ENCODE measurements at regions not wholly inside any gene's neighbourhood (a gene's known extent, or its start where the extent isn't known, plus 50 kb on each side); places are given as distances from the start of the nearest gene placed in this dataset.
A peak's percentile ranks its signal among the peaks of the same experiment; 100 is the strongest.

DNA sequence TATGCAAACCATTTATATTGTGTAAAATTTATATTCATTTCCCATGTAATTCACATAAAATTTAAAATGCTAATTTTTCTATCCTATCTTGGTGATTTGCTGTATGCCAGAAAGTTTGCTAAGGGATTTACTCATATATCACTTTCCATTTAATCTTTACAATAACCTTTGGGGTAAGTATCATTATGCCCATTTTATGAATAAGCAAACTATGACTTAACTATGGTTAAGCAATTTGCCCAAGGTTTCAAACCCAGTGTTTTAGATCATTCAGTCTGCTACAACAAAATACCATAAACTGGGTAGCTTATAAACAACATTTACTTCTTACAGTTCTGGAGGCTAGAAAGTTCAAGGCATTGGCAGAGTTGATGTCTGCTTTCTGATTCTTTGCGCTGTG is 246.4 kb upstream of the TMEM161B start:
- H3K36me3 ChIP-seq: no peaks in the 10 kb centered on the region
- H3K9me3 ChIP-seq: no peaks in the 10 kb centered on the region
- ATAC-seq (no peak), FAIRE-seq (no peak), DNase-seq (no peak)
- intact Hi-C loops (cut with DNase I): no loop called here
- no peaks in the 10 kb centered on the region for H3K27me3 ChIP-seq
- no peak for TF ChIP-seq CTCF (IDR thresholded peaks at IDR 0.05)
- no peaks in the 10 kb centered on the region for H3K4me1 ChIP-seq
- H3K4me3 ChIP-seq: no peak overlapping the region
- 94% methylated on average over 1 of the region's 1 CpG for WGBS, 2 donors
- no peak overlapping the region for H3K27ac ChIP-seq

GRCh38 chr5:88509403-88509802 is 240.8 kb upstream of the TMEM161B start:
- TF ChIP-seq CTCF (IDR thresholded peaks at IDR 0.05): no peak
- Histone ChIP-seq H3K36me3 (no peaks in the 10 kb centered on the region), H3K9me3 (no peaks in the 10 kb centered on the region), H3K4me3 (no peak overlapping the region), H3K27me3 (no peaks in the 10 kb centered on the region), H3K27ac (no peak overlapping the region), H3K4me1 (no peaks in the 10 kb centered on the region)
- intact Hi-C loops (cut with DNase I): no loop called here
- DNase-seq (no peak), ATAC-seq (no peak), FAIRE-seq (no peak)
- 44 to 56% methylated on average over 3 of the region's 3 CpGs for WGBS, 2 donors

DNA sequence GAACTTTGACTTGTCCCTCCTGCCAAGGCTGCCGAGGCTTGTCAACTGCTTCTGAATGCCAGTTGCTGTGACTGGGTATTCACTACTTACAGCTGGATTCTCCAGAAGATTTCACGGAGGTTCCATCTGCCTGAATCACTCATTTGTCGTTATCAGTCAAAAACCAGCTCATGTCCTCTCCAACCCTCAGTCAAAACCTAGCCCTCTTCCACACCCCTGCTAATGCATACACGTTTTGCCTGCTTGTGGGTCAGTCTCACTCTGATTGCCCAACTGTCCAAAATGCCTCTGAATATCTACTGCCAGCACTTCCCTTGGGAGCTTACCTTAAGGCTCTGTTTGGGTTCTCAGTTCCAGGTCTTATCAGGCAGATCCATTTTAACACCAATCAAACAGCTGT is 238.6 kb upstream of the TMEM161B start:
- whole genome bisulfite sequencing, 2 donors: 53 to 56% methylated on average over 4 of the region's 4 CpGs
- H3K9me3 ChIP-seq: no peaks in the 10 kb centered on the region
- H3K36me3 ChIP-seq: no peaks in the 10 kb centered on the region
- H3K27ac ChIP-seq: no peak overlapping the region
- H3K4me3 ChIP-seq: no peak overlapping the region
- DNase-seq (no peak), FAIRE-seq (no peak), ATAC-seq (no peak)
- no peaks in the 10 kb centered on the region for H3K4me1 ChIP-seq
- no peak for TF ChIP-seq CTCF (IDR thresholded peaks at IDR 0.05)
- intact Hi-C loops (cut with DNase I): no loop called here
- no peaks in the 10 kb centered on the region for H3K27me3 ChIP-seq

DNA sequence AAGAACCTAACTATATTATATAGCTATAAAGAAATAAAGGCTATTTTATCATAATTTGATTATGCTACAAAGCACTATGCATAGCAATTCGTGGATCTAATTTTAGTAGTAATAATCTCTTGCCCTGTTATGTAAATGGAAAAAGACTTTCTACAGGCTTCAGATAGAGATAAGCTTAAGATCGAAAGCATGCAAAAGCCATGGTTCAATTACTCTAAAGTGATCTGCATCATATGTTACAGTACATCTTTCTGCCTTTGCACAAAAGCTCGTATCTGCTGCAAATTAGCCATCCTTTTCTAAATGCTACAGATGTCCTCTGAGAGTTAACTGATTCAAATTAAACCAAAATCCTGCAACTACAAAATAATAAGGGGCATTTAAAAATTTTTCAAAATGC is 234.8 kb upstream of the TMEM161B start:
- 32 to 41% methylated on average over 3 of the region's 3 CpGs for WGBS, 2 donors

GRCh38 chr5:88503041-88503345 is 234.3 kb upstream of the TMEM161B start:
- TF ChIP-seq CTCF (IDR thresholded peaks at IDR 0.05): no peak
- ATAC-seq (no peak), DNase-seq (no peak), FAIRE-seq (no peak)
- Histone ChIP-seq H3K4me1 (no peaks in the 10 kb centered on the region), H3K27me3 (no peaks in the 10 kb centered on the region), H3K27ac (no peak overlapping the region), H3K4me3 (peak overlapping the region in 1 of 4 donors; percentile 31), H3K9me3 (no peaks in the 10 kb centered on the region), H3K36me3 (no peaks in the 10 kb centered on the region)
- 15 to 17% methylated on average over 2 of the region's 2 CpGs for WGBS, 2 donors
- intact Hi-C loops (cut with DNase I): no loop called here

More for the DNA sequence above, 234.8 kb upstream of the TMEM161B start:
- no peak for TF ChIP-seq CTCF (IDR thresholded peaks at IDR 0.05)
- H3K4me1 ChIP-seq: no peaks in the 10 kb centered on the region
- no peak overlapping the region for H3K27ac ChIP-seq
- intact Hi-C loops (cut with DNase I): no loop called here
- DNase-seq (no peak), ATAC-seq (no peak), FAIRE-seq (no peak)
- no peak overlapping the region for H3K4me3 ChIP-seq
- no peaks in the 10 kb centered on the region for H3K36me3 ChIP-seq
- no peaks in the 10 kb centered on the region for H3K27me3 ChIP-seq
- H3K9me3 ChIP-seq: no peaks in the 10 kb centered on the region

Data from pancreas (tissue), 10 donors.